ENCODE measurements at regions not wholly inside any gene's neighbourhood (a gene's known extent, or its start where the extent isn't known, plus 50 kb on each side); places are given as distances from the start of the nearest gene placed in this dataset.

GRCh38 chr15:96860741-96861140 is 530.2 kb downstream of the NR2F2 start:
- Histone ChIP-seq H2AFZ (ENCODE audit: low read length) (no peak overlapping the region), H3K36me3 (ENCODE audit: control insufficient read depth, insufficient read depth, low read length) (no peaks in the 10 kb centered on the region), H3K9me3 (ENCODE audit: control insufficient read depth, insufficient read depth, low read depth, low read length) (no peaks in the 10 kb centered on the region), H3K4me1 (ENCODE audit: control insufficient read depth, extremely low read depth, insufficient read depth, low read length) (no peaks in the 10 kb centered on the region), H3K4me3 (replicated peaks in 1 of 4; ENCODE audit: control extremely low read depth in 1 of 4, insufficient read depth in 1 of 4, low read depth in 3 of 4, low read length in 4 of 4) (no peak overlapping the region), H4K20me1 (ENCODE audit: control insufficient read depth, extremely low read depth, insufficient read depth, low read length) (no peaks in the 10 kb centered on the region), H3K9ac (ENCODE audit: insufficient read depth, low read length) (no peak overlapping the region), H3K27me3 (ENCODE audit: control insufficient read depth, insufficient read depth, low read length) (no peaks in the 10 kb centered on the region), H3K79me2 (ENCODE audit: control insufficient read depth, insufficient read depth, low read length) (no peaks in the 10 kb centered on the region), H3K4me2 (ENCODE audit: extremely low read depth, insufficient read depth, low read length) (no peak overlapping the region), H3K27ac (ENCODE audit: insufficient read depth, low read length) (no peak overlapping the region)
- TF ChIP-seq CTCF (conservative IDR thresholded peaks at IDR 0.05 in 1 of 2, IDR thresholded peaks at IDR 0.05 in 1 of 2; ENCODE audit: low read depth in 1 of 2, low read length in 2 of 2) (peak in 1 of 2 donors; percentile 16), EZH2 (IDR thresholded peaks at IDR 0.05; ENCODE audit: low read length, missing control alignments) (no peak)
- DNase-seq (ENCODE audit: low read depth in 2 of 2) = no peak

DNA sequence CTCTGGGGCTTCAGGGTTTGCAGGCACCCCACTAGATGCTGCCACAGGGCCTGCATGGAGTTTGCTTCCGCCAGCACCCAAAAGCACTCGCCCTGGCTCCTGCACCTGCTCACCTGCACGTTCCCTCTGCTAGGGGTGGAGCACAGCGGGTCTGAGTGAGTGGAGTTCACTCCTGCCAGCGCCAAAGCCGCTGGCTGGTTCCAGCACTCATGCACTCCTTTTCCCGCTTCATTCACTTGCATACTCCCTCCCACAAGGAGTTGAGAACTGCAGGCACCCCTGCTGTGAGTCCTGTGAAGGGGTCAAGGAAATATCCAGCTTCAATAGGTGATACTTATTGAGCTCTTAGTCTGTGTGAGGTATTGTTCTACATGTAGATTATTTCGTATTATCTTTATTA is 537.5 kb downstream of the NR2F2 start:
- no peak overlapping the region for H3K27ac ChIP-seq (ENCODE audit: insufficient read depth, low read length)
- TF ChIP-seq CTCF (conservative IDR thresholded peaks at IDR 0.05 in 1 of 2, IDR thresholded peaks at IDR 0.05 in 1 of 2; ENCODE audit: low read depth in 1 of 2, low read length in 2 of 2) = no peak
- TF ChIP-seq EZH2 (IDR thresholded peaks at IDR 0.05; ENCODE audit: low read length, missing control alignments) = no peak
- no peak overlapping the region for H2AFZ ChIP-seq (ENCODE audit: low read length)
- H3K27me3 ChIP-seq (ENCODE audit: control insufficient read depth, insufficient read depth, low read length) = no peaks in the 10 kb centered on the region
- H3K9me3 ChIP-seq (ENCODE audit: control insufficient read depth, insufficient read depth, low read depth, low read length) = no peaks in the 10 kb centered on the region
- no peak for DNase-seq (ENCODE audit: low read depth in 2 of 2)
- H3K4me2 ChIP-seq (ENCODE audit: extremely low read depth, insufficient read depth, low read length) = no peak overlapping the region
- no peak overlapping the region for H3K9ac ChIP-seq (ENCODE audit: insufficient read depth, low read length)
- H3K4me1 ChIP-seq (ENCODE audit: control insufficient read depth, extremely low read depth, insufficient read depth, low read length) = no peaks in the 10 kb centered on the region
- H3K4me3 ChIP-seq (replicated peaks in 1 of 4; ENCODE audit: control extremely low read depth in 1 of 4, insufficient read depth in 1 of 4, low read depth in 3 of 4, low read length in 4 of 4) = no peak overlapping the region
- H3K79me2 ChIP-seq (ENCODE audit: control insufficient read depth, insufficient read depth, low read length) = no peaks in the 10 kb centered on the region
- H3K36me3 ChIP-seq (ENCODE audit: control insufficient read depth, insufficient read depth, low read length) = no peaks in the 10 kb centered on the region
- no peaks in the 10 kb centered on the region for H4K20me1 ChIP-seq (ENCODE audit: control insufficient read depth, extremely low read depth, insufficient read depth, low read length)

DNA sequence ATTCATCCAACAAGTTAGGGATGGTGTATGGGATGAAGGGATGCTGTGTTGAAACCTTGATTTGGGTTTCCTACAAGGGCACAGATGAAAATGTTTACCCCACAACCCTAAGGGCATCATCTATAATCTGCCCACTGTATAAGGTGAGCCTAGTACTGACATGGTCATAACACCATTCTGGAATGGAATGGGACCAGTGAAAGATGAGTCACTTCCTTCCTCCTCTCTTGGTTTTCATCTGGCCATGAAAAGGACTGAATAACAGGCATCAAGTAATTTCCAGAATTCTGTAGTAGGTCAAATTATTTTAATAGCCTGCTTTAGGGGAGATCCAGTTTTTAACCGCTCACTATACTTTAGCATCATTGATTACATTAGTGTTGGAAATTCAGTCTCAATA is 538.6 kb downstream of the NR2F2 start:
- H3K4me2 ChIP-seq (ENCODE audit: extremely low read depth, insufficient read depth, low read length) = no peak overlapping the region
- TF ChIP-seq CTCF (conservative IDR thresholded peaks at IDR 0.05 in 1 of 2, IDR thresholded peaks at IDR 0.05 in 1 of 2; ENCODE audit: low read depth in 1 of 2, low read length in 2 of 2) (no peak), EZH2 (IDR thresholded peaks at IDR 0.05; ENCODE audit: low read length, missing control alignments) (no peak)

More for the DNA sequence above, 538.6 kb downstream of the NR2F2 start:
- no peak overlapping the region for H3K27ac ChIP-seq (ENCODE audit: insufficient read depth, low read length)
- H3K9ac ChIP-seq (ENCODE audit: insufficient read depth, low read length) = no peak overlapping the region
- H3K79me2 ChIP-seq (ENCODE audit: control insufficient read depth, insufficient read depth, low read length) = no peaks in the 10 kb centered on the region
- no peaks in the 10 kb centered on the region for H3K27me3 ChIP-seq (ENCODE audit: control insufficient read depth, insufficient read depth, low read length)
- H4K20me1 ChIP-seq (ENCODE audit: control insufficient read depth, extremely low read depth, insufficient read depth, low read length) = no peaks in the 10 kb centered on the region
- no peak for DNase-seq (ENCODE audit: low read depth in 2 of 2)
- no peaks in the 10 kb centered on the region for H3K9me3 ChIP-seq (ENCODE audit: control insufficient read depth, insufficient read depth, low read depth, low read length)
- no peak overlapping the region for H3K4me3 ChIP-seq (replicated peaks in 1 of 4; ENCODE audit: control extremely low read depth in 1 of 4, insufficient read depth in 1 of 4, low read depth in 3 of 4, low read length in 4 of 4)
- H3K4me1 ChIP-seq (ENCODE audit: control insufficient read depth, extremely low read depth, insufficient read depth, low read length) = no peaks in the 10 kb centered on the region
- H2AFZ ChIP-seq (ENCODE audit: low read length) = no peak overlapping the region
- no peaks in the 10 kb centered on the region for H3K36me3 ChIP-seq (ENCODE audit: control insufficient read depth, insufficient read depth, low read length)

Measured in fibroblast of lung (primary cell).